ENCODE measurements at regions not wholly inside any gene's neighbourhood (a gene's known extent, or its start where the extent isn't known, plus 50 kb on each side); places are given as distances from the start of the nearest gene placed in this dataset.

- Histone ChIP-seq H3K4me1 (ENCODE audit: low read length) (peaks cover 14% of the 10 kb centered on the region), H3K36me3 (replicated peaks; ENCODE audit: insufficient read depth, low read length) (no peaks in the 10 kb centered on the region), H3K4me3 (ENCODE audit: low read length) (peak overlapping the region; percentile 12; the same call in 1 of the 2 replicates), H3K27ac (ENCODE audit: low read length) (peak overlapping the region; percentile 47; the same call in 1 of the 2 replicates), H3K27me3 (replicated peaks; ENCODE audit: insufficient read depth, low read length) (no peaks in the 10 kb centered on the region), H3K9ac (ENCODE audit: low read length) (peak overlapping the region; percentile 5; the same call in 1 of the 2 replicates), H3K9me2 (replicated peaks; ENCODE audit: insufficient read depth, low read length) (no peaks in the 10 kb centered on the region), H3F3A (ENCODE audit: insufficient read depth, low read length) (peaks cover 18% of the 10 kb centered on the region), H4K20me1 (ENCODE audit: insufficient read depth, low read length) (no peaks in the 10 kb centered on the region), H3K79me2 (ENCODE audit: low read length) (no peaks in the 10 kb centered on the region), H3K9me3 (replicated peaks; ENCODE audit: insufficient read depth, low read length) (no peaks in the 10 kb centered on the region), H3K4me2 (ENCODE audit: low read depth, low read length) (peak overlapping the region; percentile 40), H2AFZ (ENCODE audit: low read length) (peak overlapping the region; percentile 58)
- no peak for TF ChIP-seq EZH2phosphoT487 (IDR thresholded peaks at IDR 0.05; ENCODE audit: low read length)
- no peak for TF ChIP-seq CTCF (IDR thresholded peaks at IDR 0.05; ENCODE audit: low read length)
- TF ChIP-seq EZH2 (optimal IDR thresholded peaks at IDR 0.05; ENCODE audit: low read depth, low read length): no peak
- peak; percentile 77 for DNase-seq
Measured at GRCh38 chr5:39494107-39494510, 69.3 kb upstream of the DAB2 start.

- Histone ChIP-seq H3K9me3 (replicated peaks; ENCODE audit: insufficient read depth, low read length) (no peaks in the 10 kb centered on the region), H3K4me1 (ENCODE audit: low read length) (peaks cover 14% of the 10 kb centered on the region), H3K79me2 (ENCODE audit: low read length) (no peaks in the 10 kb centered on the region), H3K36me3 (replicated peaks; ENCODE audit: insufficient read depth, low read length) (no peaks in the 10 kb centered on the region), H3K9ac (ENCODE audit: low read length) (no peak overlapping the region), H3K27me3 (replicated peaks; ENCODE audit: insufficient read depth, low read length) (no peaks in the 10 kb centered on the region), H3K27ac (ENCODE audit: low read length) (no peak overlapping the region), H2AFZ (ENCODE audit: low read length) (no peak overlapping the region), H3K4me2 (ENCODE audit: low read depth, low read length) (no peak overlapping the region), H4K20me1 (ENCODE audit: insufficient read depth, low read length) (no peaks in the 10 kb centered on the region), H3F3A (ENCODE audit: insufficient read depth, low read length) (peaks cover 18% of the 10 kb centered on the region), H3K9me2 (replicated peaks; ENCODE audit: insufficient read depth, low read length) (no peaks in the 10 kb centered on the region), H3K4me3 (ENCODE audit: low read length) (no peak overlapping the region)
- no peak for DNase-seq
- TF ChIP-seq CTCF (IDR thresholded peaks at IDR 0.05; ENCODE audit: low read length) (no peak), EZH2 (optimal IDR thresholded peaks at IDR 0.05; ENCODE audit: low read depth, low read length) (no peak), EZH2phosphoT487 (IDR thresholded peaks at IDR 0.05; ENCODE audit: low read length) (no peak)
Measured at GRCh38 chr5:39491210-39491609, 66.4 kb upstream of the DAB2 start.

DNA sequence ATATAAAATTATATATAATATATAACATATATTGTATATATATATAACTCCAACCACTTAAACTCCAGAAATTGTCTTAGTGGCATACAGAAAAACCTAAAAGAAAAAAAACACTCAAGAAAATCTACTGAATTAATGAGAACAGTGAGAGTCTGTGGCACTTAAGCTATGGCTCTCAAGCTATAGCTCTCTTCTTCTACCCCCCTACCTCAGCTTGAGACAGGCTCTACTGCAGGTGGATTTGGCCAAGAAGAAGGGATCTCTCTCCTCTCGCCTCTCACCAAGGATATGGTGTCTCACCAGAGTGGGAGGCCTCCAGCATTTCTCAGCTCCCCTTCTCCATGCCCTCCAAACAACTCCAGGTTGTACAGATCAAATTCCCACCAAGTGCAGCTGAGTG lies 64.5 kb upstream of the DAB2 start:
- Histone ChIP-seq H3K9me2 (replicated peaks; ENCODE audit: insufficient read depth, low read length) (no peaks in the 10 kb centered on the region), H3K4me1 (ENCODE audit: low read length) (peaks cover 6% of the 10 kb centered on the region), H3K9ac (ENCODE audit: low read length) (no peak overlapping the region), H2AFZ (ENCODE audit: low read length) (no peak overlapping the region), H4K20me1 (ENCODE audit: insufficient read depth, low read length) (no peaks in the 10 kb centered on the region), H3K27ac (ENCODE audit: low read length) (no peak overlapping the region), H3F3A (ENCODE audit: insufficient read depth, low read length) (peaks cover 12% of the 10 kb centered on the region), H3K9me3 (replicated peaks; ENCODE audit: insufficient read depth, low read length) (no peaks in the 10 kb centered on the region), H3K36me3 (replicated peaks; ENCODE audit: insufficient read depth, low read length) (no peaks in the 10 kb centered on the region), H3K4me3 (ENCODE audit: low read length) (no peak overlapping the region), H3K4me2 (ENCODE audit: low read depth, low read length) (no peak overlapping the region), H3K79me2 (ENCODE audit: low read length) (no peaks in the 10 kb centered on the region), H3K27me3 (replicated peaks; ENCODE audit: insufficient read depth, low read length) (no peaks in the 10 kb centered on the region)
- TF ChIP-seq EZH2phosphoT487 (IDR thresholded peaks at IDR 0.05; ENCODE audit: low read length) (no peak), CTCF (IDR thresholded peaks at IDR 0.05; ENCODE audit: low read length) (no peak), EZH2 (optimal IDR thresholded peaks at IDR 0.05; ENCODE audit: low read depth, low read length) (no peak)
- no peak for DNase-seq

All from MM.1S (cell line).